ENCODE measurements at regions not wholly inside any gene's neighbourhood (a gene's known extent, or its start where the extent isn't known, plus 50 kb on each side); places are given as distances from the start of the nearest gene placed in this dataset.

DNA sequence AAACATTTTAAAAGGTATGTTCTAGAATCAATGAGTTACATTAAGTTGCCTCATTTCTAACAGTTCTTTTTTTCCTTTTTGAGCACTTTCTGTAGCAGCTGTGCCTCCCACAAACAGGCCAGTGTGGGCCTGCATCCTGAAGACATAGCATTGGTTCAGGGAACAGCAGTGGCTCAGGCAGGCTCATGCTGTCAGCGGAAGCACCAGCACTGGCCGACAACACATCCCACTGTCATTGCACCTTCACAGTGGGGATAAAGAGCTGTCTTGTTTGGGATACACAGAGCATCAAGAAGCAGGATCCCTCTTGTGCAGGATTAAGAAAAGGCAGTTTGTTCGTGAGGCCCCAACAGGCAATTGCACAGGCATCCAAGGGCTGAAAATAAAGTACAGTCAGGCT lies 123.3 kb downstream of the MOBP start:
- intact Hi-C loops (cut with micrococcal nuclease) = no loop called here
- Mint-ChIP-seq H3K9me3 (no peaks in the 10 kb centered on the region), H3K27me3 (ENCODE audit: low read depth in 2 of 2) (no peaks in the 10 kb centered on the region), H3K4me3 (no peak overlapping the region), H3K27ac (no peak overlapping the region), H3K4me1 (no peaks in the 10 kb centered on the region), H3K36me3 (no peaks in the 10 kb centered on the region)
- no peaks in the 10 kb centered on the region for H3K9me3 ChIP-seq (ENCODE audit: control insufficient read depth, insufficient read depth, low read length)
- TF ChIP-seq, protein P1, sequence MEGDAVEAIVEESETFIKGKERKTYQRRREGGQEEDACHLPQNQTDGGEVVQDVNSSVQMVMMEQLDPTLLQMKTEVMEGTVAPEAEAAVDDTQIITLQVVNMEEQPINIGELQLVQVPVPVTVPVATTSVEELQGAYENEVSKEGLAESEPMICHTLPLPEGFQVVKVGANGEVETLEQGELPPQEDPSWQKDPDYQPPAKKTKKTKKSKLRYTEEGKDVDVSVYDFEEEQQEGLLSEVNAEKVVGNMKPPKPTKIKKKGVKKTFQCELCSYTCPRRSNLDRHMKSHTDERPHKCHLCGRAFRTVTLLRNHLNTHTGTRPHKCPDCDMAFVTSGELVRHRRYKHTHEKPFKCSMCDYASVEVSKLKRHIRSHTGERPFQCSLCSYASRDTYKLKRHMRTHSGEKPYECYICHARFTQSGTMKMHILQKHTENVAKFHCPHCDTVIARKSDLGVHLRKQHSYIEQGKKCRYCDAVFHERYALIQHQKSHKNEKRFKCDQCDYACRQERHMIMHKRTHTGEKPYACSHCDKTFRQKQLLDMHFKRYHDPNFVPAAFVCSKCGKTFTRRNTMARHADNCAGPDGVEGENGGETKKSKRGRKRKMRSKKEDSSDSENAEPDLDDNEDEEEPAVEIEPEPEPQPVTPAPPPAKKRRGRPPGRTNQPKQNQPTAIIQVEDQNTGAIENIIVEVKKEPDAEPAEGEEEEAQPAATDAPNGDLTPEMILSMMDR (IDR thresholded peaks at IDR 0.05) = no peak
- no peak for ATAC-seq
- H3K27ac ChIP-seq (ENCODE audit: low read length) = no peak overlapping the region
- H3K4me3 ChIP-seq (ENCODE audit: low read length) = no peak overlapping the region
- 91% methylated on average over 3 of the region's 3 CpGs for WGBS (ENCODE audit: insufficient coverage)
- no peaks in the 10 kb centered on the region for H3K36me3 ChIP-seq (ENCODE audit: control insufficient read depth, insufficient read depth, low read length)
- H3K4me1 ChIP-seq (ENCODE audit: control insufficient read depth, insufficient read depth, low read length) = no peaks in the 10 kb centered on the region
- no peaks in the 10 kb centered on the region for H3K27me3 ChIP-seq (ENCODE audit: control insufficient read depth, insufficient read depth, low read length)
- DNase-seq = no peak

DNA sequence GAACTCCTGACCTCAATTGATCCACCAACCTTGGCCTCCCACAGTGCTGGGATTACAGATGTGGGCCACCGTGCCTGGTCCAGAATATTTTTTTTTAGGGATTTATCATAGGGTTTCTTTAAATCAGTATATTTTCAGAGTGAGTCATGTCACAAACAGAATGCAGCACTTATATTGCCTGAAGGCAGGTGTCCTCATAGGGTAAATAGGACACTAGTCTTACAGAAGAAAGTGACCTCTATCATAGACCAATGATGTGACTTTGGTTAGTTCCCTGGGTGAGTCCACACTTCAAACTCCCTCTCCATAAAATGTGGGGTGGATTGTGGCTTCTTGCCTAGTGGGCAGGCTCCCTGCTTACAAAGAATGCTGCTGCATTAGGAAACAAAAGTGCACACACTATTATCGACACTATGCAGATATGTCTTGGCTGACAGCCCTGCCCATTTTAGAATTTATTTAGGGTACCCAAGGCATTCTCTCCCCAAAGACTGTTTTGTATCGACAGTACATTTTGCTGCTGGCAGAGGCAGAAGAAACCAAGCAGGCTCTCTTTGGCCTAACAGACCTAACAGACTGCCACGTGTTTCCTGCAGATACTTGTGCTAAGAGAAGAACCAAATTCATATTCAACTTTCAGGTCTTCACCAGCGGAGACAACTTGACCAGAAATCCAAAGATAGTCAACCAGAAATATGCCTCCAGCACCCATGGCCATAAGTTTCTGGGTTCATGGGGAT lies 125.0 kb downstream of the MOBP start:
- no peak for ATAC-seq
- intact Hi-C loops (cut with micrococcal nuclease) = no loop called here
- 31% methylated on average over 5 of the region's 5 CpGs for WGBS (ENCODE audit: insufficient coverage)
- H3K27ac ChIP-seq (ENCODE audit: low read length) = no peak overlapping the region
- Mint-ChIP-seq H3K9me3 (no peaks in the 10 kb centered on the region), H3K27me3 (ENCODE audit: low read depth in 2 of 2) (no peaks in the 10 kb centered on the region), H3K4me1 (no peaks in the 10 kb centered on the region), H3K36me3 (no peaks in the 10 kb centered on the region), H3K4me3 (no peak overlapping the region), H3K27ac (no peak overlapping the region)
- no peaks in the 10 kb centered on the region for H3K27me3 ChIP-seq (ENCODE audit: control insufficient read depth, insufficient read depth, low read length)
- H3K9me3 ChIP-seq (ENCODE audit: control insufficient read depth, insufficient read depth, low read length) = no peaks in the 10 kb centered on the region
- no peaks in the 10 kb centered on the region for H3K36me3 ChIP-seq (ENCODE audit: control insufficient read depth, insufficient read depth, low read length)
- no peak overlapping the region for H3K4me3 ChIP-seq (ENCODE audit: low read length)
- TF ChIP-seq, protein P1 (IDR thresholded peaks at IDR 0.05) = no peak
- DNase-seq = no peak
- H3K4me1 ChIP-seq (ENCODE audit: control insufficient read depth, insufficient read depth, low read length) = no peaks in the 10 kb centered on the region

DNA sequence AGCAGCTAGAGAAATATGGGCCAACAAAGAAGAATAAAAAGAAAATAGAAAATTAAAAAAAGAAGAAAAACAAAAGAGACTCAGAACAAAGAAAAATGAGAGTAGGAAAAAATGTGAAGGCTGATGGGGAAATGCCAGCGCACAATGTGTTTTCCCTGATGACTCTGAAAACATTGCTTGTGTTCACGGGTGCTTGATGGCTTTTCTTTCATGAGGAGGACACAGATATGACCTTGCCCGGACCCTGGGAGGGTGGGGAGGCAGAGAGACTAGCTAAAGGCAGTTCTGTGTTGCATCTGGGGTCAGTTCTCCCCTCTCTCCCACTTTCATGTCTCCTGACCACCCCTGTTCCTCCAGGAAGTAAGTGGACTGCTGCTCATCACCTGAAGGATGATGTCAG lies 125.9 kb downstream of the MOBP start:
- no peaks in the 10 kb centered on the region for H3K4me1 ChIP-seq (ENCODE audit: control insufficient read depth, insufficient read depth, low read length)
- H3K4me3 ChIP-seq (ENCODE audit: low read length) = no peak overlapping the region
- H3K9me3 Mint-ChIP-seq = no peaks in the 10 kb centered on the region
- TF ChIP-seq, protein P1 (IDR thresholded peaks at IDR 0.05) = no peak
- DNase-seq (no peak), ATAC-seq (no peak)
- no peaks in the 10 kb centered on the region for H3K27me3 ChIP-seq (ENCODE audit: control insufficient read depth, insufficient read depth, low read length)
- 75% methylated on average over 3 of the region's 3 CpGs for WGBS (ENCODE audit: insufficient coverage)
- no peak overlapping the region for H3K27ac ChIP-seq (ENCODE audit: low read length)
- H3K27me3 Mint-ChIP-seq (ENCODE audit: low read depth in 2 of 2) = no peaks in the 10 kb centered on the region
- no peaks in the 10 kb centered on the region for H3K36me3 ChIP-seq (ENCODE audit: control insufficient read depth, insufficient read depth, low read length)
- H3K9me3 ChIP-seq (ENCODE audit: control insufficient read depth, insufficient read depth, low read length) = no peaks in the 10 kb centered on the region
- intact Hi-C loops (cut with micrococcal nuclease) = no loop called here
- no peaks in the 10 kb centered on the region for H3K36me3 Mint-ChIP-seq
- no peak overlapping the region for H3K4me3 Mint-ChIP-seq
- H3K4me1 Mint-ChIP-seq = no peaks in the 10 kb centered on the region
- H3K27ac Mint-ChIP-seq = no peak overlapping the region

DNA sequence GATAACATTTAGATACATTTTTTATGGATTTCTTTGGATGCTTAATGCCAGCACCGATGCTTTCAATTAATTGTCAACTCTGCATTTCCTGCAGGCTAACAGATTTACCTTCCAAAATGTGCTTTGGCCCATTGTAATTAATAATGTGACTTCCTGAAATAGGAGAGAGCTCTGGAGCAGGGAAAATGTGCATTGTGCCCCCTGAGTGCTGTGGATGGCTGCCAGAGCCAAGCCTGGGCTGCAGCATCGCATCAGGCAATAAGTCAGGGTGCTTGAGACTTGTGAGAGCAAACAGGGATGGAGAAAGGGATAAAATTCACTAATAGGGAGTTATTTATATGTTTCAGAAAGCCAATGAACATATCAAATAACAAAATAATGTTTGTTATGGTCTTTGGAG lies 133.8 kb downstream of the MOBP start:
- WGBS (ENCODE audit: insufficient coverage) = 57% methylated on average over 2 of the region's 2 CpGs
- intact Hi-C loops (cut with micrococcal nuclease) = no loop called here
- Histone ChIP-seq H3K36me3 (ENCODE audit: control insufficient read depth, insufficient read depth, low read length) (no peaks in the 10 kb centered on the region), H3K27ac (ENCODE audit: low read length) (no peak overlapping the region), H3K27me3 (ENCODE audit: control insufficient read depth, insufficient read depth, low read length) (no peaks in the 10 kb centered on the region), H3K4me3 (ENCODE audit: low read length) (no peak overlapping the region), H3K4me1 (ENCODE audit: control insufficient read depth, insufficient read depth, low read length) (no peaks in the 10 kb centered on the region), H3K9me3 (ENCODE audit: control insufficient read depth, insufficient read depth, low read length) (no peaks in the 10 kb centered on the region)
- peaks cover 0 to 7% of the 10 kb centered on the region in 2 donors for H3K27me3 Mint-ChIP-seq (ENCODE audit: low read depth in 2 of 2)
- TF ChIP-seq, protein P1 (IDR thresholded peaks at IDR 0.05) = no peak
- H3K4me1 Mint-ChIP-seq = no peaks in the 10 kb centered on the region
- no peak overlapping the region for H3K4me3 Mint-ChIP-seq
- no peaks in the 10 kb centered on the region for H3K36me3 Mint-ChIP-seq
- no peak overlapping the region for H3K27ac Mint-ChIP-seq
- DNase-seq (no peak), ATAC-seq (no peak)
- peaks cover 2 to 4% of the 10 kb centered on the region in 2 donors for H3K9me3 Mint-ChIP-seq

Measured in natural killer cell (primary cell).